Activated T-cell treated with anti-CD3 and anti-CD28 coated beads for 1 hour (primary cell): ENCODE measurements at regions not wholly inside any gene's neighbourhood (a gene's known extent, or its start where the extent isn't known, plus 50 kb on each side); places are given as distances from the start of the nearest gene placed in this dataset.
"Not testable (repeated sequence)": the region's sequence is repeated elsewhere in the genome, so short reads cannot be mapped to it uniquely, and the experiment has no call there.

Experiments
- DNase-seq: peaks from one replicate; pipeline ENCODE4 v3.0.0-alpha.2; 2020; ENCODE audit warnings: low read depth

DNA sequence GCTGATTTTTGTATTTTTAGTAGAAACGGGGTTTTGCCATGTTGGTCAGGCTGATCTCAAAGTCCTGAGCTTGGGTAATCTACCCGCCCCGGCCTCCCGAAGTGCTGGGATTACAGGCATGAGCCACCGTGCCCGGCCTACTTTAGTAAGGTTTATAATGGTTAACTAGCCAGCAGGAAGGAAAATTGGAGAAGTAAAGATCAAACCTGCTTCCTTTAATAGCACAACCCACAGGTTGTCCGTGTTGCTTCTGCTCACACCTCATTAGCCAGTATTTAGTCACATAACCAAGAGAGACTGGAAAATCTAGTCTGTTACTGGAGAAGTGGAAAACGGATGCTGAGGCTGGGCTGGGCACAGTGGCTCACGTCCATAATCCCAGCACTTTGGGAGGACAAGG is 51.9 kb upstream of the TBL1XR1 start:
- no peak for DNase-seq

DNA sequence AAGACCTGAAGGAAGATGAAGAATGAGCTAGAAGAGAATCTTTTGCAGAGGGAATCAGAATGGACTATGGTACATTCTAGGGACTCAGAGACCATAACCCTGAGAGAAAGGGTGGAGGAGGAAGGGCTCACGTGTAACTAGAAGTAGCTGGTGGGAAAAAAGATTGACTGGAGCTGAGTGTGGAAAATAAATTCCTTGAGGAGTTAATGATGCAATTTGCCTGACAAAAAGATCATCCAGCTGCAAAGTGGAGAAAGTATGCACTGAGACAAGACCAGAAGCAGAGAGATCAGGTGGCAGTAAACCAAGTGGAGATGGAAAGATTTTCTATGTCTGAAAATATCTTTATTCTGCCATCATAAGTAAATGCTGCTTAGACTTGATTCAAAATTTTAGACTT is 52.9 kb upstream of the TBL1XR1 start:
- no peak for DNase-seq

DNA sequence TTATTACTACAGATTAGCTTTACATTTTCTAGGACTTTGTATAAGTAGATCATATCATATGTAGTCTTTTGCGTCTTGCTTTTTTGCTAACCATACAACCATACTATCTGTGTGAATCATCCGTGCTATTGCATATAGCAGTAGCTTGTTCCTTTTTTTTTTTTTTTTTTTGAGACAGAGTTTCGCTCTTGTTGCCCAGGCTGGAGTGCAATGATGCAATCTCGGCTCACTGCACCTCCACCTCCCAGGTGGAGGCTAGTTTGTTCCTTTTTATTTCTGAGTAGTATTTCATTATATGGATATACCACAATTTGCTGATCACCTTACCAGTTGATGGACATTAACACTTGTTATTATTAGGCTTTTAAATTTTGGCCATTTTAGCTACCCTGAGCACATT is 54.5 kb upstream of the TBL1XR1 start:
- no peak for DNase-seq

DNA sequence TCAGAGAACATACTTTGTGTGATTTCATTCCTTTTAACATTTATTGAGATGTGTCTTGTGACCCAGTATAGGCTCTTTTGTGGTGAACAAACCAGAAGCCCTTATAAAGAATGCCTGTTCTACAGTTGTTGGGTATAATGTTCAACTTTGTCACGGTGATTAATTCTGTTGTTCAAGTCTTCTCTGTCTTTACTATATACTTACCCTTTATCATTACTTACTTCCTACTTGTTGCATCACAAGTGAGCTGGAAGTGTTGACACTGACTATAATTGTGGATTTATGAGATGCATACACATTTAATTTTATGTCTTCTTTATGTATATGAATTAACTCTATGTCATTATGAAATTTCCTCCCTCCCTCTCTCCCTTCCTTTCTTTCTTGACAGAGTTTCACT is 59.7 kb upstream of the TBL1XR1 start:
- no peak for DNase-seq

DNA sequence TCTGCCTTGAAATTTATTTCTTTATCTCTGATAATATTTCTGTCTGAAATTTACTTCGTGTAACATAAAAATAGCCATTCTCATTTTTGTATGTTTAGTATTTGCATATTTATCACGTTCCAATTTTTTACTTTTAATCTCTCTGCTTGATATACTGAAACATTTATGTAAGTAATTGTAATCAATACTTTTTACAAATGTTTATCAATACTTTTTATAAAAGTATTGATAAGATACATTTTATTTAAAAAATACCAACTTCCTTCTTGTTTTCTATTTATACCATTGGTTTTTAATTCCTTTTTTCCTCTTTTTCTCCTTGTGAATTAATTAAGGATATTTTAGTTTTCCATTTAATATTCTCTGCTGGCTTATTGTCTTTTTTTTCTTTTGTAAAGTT is 60.3 kb upstream of the TBL1XR1 start:
- no peak for DNase-seq

DNA sequence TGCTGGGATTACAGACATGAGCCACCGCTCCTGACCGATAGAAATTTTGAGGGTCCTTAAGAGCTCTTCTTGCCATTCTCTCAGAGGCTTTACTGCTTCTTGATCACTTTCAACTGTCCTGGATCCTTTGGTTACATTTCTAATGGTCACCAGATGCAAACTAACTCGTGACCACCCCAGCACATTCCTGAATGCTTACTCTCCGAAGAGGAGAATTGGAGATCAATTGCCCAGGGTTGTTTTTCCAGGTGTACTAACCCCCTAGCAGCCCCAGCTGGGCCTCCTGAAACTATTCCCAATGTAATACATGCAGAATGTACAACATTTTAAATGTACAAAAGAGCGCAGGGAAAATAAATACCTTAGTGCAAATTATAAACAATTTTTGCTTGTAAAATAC is 65.1 kb upstream of the TBL1XR1 start:
- DNase-seq: no peak

DNA sequence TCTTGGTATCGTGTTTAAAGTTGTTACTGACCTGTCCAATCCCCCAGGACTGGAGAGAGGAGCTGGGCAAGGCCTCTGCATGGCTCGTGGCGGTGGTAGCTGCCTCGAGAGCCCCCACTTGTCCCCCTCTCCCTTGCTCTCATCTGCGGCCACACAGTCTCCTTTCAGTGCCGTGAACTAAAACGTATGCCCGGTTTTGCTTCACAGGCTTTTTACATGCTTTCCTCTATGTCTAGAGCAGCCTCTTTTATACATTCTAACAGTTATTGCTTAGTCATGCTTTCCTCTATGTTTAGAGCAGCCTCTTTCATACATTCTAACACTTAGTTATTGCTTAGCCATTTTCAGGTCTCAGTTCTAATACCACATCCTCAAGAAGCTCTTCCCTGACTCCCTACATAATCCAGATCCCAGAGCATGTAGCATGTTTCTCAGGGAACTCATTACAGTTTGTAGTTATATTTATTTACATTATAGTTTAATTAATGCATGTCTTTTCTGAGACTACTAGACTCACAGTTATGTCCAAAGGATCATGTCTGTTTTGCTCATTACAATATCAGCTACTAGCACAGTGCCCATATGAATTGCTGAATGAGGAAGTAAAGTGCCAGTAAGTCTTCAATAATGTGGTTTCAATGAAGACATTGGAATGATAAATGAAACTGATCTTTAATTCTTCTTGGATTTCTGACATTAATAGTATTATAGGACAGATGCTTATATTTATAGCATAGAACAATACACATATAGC is 66.5 kb upstream of the TBL1XR1 start:
- DNase-seq: no peak

DNA sequence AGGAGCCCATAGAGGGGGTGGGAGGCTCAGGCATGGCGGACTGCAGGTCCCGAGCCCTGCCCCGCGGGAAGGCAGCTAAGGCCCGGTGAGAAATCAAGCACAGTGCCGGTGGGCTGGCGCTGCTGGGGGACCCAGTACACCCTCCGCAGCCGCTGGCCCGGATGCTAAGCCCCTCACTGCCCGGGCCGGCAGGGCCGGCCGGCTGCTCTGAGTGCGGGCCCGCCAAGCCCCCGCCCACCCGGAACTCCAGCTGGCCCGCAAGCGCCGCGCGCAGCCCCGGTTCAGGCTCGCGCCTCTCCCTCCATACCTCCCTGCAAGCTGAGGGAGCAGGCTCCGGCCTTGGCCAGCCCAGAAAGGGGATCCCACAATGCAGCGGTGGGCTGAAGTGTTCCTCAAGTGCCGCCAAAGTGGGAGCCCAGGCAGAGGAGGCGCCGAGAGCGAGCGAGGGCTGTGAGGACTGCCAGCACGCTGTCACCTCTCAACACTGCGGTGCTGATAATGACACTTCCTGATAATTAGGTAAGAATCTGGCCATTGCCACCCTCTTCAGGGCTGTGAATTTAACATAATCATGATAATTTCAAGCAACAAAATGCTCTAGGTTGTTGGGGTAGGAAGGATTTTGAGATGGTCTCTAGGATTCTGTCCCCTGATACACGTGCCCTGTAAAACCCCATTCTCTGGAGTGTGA is 74.7 kb upstream of the TBL1XR1 start:
- not testable (repeated sequence) for DNase-seq

DNA sequence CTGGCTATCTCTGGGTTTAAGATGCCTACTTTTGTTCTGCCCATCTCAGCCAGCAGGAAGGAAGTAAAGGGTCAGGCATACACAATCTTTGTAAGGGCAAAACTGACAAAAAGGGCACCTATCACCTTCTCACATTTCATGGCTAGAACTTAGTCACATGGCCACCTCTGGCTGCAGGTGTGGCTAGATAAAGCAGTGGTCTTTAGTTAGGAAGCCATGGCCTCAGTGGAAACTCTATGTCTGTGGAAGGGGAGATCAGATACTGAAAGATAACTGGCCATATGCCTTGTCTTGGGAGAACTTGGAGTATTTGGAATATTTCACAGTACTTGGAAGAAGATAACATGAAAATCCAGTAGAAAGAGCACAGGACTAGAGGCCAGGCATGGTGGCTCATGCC is 80.7 kb upstream of the TBL1XR1 start:
- DNase-seq: no peak

DNA sequence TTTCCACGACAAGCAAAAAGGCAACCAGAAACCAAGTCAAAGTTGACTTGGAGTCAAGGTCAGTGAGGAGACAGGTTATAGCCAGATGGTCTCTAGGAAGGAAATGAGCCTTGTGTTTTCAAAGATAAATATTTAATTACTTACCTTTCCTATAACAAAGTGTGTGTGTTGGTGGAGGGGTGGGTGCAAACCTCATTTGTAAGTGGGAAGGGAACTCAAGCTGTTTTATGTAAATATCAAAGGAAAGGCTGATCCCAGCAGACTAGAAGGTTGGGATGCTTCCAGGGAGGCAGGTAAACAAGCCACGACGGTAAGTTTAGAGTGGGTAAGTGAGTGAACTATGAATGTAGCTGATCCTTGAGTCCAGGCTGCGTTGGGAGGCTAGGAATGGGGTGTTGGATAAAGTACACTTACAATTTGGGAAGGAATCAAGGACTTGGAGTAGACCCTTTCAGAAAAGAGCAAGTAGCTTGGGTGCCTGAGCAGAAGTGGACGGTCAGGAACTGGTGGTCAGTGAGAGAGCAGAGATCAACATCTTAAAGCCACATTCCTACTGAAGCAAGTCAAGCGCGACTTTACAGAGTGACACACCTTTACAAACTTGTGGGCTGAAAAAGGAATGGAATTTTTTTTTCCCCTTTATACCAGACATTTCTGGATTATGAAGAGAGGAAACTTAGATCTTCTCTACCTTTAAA is 82.0 kb upstream of the TBL1XR1 start:
- DNase-seq: no peak

DNA sequence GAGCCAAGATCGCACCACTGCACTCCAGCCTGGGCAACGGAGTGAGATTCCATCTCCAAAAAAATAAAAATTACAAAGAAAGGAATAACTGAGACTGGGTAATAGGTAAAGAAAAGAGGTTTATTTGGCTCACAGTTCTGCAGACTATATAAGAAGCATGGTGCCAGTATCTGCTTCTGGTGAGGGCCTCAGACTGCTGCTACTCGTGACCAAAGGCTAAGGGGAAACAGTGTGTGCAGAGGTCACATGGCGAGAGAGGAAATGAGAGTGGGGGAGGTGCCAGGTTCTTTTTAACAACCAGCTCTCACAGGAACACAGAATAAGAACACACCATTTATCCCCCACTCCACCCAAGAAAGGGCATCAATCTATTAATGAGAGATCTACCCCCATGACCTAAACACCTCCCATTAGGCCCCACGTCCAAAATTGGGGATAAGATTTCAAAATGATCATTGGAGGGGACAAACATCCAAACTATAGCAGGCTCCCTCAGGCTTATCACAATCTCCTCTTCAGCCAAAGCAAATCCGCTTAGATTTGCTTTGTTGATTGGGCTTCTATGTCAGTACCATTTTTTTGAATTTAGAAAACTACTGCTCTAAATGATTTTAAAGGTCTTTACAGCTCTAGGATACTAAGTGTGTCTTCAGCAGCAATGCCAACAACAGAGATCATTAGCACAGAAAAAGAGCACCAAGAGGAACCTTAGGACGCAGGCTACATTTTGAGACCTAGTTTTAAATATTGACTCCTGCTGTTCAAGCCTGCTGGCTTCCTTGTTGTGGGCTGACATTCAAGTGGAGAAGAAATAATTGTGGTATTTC is 84.2 kb upstream of the TBL1XR1 start:
- DNase-seq: no peak

DNA sequence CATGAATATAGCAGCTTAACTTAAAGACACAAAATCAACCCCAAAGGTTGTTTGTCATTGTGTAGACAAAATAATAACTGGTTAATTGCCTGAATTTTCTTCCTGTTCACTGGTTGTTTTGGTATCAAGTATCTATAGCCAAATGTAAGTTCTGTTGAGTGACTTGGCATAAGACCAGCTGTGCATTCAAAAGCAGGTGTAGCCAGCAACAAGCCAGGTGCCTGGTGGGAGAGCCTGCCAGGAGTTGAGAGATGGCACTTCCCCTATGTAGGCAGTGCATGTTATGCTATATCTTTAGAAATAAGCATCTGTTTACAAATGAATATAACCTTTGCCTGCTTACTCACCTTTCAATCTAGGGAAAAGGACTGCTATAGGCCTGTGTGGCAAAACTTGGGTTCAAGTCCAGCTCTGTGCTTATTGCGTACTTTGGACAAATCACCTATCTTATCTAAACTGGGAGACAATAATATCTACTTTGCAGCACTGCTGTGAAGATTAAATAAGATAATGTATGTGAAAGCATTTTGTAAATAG is 84.9 kb upstream of the TBL1XR1 start:
- DNase-seq: no peak

DNA sequence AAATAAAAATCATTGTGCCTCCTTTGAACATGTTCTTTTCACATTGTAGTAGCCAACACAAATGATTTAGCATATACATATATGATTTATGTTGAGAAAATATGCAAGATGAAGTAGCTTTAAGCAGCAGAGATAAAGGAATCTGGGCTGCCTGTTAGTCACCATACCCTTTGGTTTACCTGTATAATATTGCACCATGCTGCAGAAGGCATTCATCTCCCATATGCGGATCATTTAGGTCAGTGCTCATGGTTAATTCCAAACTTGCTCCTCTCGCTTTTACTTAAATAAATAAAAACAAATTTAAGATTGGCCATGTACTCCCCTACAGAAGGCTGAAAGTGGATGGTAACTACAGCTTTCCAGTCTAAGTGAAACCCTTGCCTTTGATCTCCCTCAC is 86.7 kb upstream of the TBL1XR1 start:
- DNase-seq: no peak

DNA sequence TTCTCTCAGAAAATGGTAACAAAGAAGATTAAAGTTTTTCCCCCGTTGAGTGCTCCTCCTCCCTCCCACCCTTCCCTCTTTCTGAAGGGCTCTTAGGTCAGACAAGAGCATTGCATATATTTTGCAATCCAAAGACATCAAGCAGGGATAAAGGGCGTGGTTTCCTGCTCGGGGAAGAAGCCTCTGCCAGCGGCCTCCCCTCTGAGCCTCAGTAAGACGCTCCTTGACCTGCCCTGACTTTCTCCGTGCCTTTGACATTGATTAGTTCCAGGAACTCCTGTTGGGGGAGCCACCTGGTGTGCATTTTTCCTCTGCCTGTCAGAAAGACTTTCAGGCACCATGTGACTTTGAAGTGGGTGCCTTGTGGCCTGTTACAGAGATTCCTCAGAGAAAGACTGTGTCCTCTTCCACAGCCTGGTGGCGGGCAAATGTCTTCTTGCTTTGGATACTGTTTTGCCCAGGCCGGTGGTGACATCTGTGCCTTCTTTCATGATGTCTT is 87.2 kb upstream of the TBL1XR1 start:
- no peak for DNase-seq

DNA sequence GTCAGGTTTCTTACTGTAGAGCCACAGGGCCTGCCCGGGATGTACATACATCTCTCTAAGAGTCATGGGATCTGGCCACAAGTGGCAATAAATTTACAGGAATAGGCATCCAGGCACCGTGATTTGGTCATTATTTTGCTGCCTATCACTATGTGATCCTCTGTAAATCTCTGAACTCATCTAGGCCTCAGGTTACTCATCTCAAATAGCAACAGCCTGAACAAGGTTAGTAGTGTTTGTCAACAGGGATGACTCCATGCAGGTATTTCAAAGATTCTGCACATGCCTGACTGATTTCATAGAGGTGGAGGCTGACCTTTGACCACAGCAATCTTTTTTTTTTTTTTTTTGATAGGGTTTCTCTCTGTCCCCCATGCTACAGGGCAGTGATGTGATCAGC is 88.8 kb upstream of the TBL1XR1 start:
- DNase-seq: no peak

DNA sequence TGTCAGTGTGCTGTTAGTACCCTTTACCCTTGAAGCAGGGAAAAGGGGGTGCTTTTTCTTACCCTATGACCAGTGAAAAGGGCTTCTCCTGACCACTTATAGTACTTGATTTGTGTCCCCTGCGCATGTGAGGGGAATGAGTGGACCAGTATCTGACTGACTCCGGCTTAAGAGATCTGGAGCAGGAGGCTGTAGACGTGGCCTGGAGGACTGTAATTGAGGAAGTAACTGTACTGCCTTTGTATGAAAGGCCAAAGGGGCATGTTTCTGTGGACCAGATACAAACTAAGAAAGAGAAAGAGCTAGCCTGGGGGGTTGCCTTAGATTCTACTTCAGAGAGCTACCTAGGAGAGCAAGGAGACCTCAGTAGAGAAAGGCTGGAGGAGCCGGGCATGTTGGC is 89.9 kb upstream of the TBL1XR1 start:
- no peak for DNase-seq

DNA sequence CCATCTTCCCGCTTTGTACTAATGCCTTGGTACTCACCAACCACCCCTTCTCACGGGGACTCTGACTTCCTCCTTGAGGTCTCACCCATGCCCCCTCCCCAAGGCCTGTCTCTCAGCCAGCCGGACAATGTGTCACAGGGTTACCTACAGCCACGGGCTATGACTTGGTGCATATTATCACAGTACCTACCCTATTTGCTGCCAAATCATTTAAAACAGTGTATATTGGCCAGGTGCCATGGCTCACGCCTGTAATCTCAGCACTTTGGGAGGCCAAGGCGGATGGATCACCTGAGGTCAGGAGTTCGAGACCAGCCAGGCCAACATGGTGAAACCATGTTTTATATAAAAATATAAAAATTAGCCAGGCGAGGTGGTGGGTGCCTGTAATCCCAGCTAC is 93.4 kb upstream of the TBL1XR1 start:
- no peak for DNase-seq

DNA sequence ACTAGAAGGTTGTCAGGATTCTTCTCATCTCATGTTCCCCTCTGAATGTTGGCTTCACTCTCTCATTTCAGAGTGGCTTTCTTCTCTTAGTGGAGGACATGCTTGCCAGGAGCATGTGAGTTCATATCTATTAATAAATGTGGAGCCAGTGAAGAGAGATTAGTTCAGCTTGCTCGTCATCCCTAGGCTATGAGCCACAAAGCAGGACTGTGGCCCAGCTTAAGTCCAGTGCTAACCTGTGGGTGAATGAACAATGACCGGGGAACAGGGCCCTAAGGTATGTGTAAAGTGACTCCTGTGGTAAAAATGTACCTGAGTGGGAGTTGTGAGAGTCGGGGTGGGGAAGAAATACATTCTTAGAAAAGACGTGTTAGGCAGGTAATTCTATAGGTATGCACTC is 96.9 kb upstream of the TBL1XR1 start:
- no peak for DNase-seq

DNA sequence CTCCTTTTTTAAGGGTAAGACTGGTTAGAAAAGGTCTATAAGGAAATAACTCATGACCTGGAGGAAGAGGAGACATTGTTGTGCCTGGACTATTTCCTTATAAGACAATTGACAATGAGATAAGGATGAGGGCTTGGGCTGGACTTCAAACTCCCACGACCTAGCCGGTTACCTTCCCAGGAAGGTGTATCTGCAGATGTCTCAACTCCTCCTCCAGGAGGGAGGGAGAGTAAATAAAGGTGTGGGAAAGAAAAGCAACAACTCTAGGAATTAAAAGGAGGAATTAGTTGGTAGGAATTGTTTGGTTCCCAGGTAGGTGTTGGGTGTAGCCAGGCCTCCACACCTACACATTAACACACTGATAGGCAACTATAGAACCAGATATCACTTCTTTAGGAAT is 97.8 kb upstream of the TBL1XR1 start:
- no peak for DNase-seq

DNA sequence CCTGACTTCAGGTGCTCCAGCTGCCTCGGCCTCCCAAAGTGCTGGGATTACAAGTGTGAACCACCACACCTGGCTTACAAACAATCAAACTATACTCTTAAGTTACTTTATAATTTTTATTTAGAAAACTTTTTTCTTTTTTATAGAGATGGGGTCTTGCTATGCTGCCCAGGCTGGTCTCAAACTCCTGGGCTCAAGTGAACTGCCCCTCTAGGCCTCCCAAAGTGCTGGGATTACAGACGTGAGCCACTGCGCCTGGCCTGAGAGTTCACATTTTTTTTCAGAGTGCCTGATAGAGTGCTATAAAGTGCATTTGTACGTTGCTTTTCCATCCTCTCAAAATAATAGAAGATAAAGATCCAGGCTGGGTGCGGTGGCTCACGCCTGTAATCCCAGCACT is 102.0 kb upstream of the TBL1XR1 start:
- DNase-seq: no peak

DNA sequence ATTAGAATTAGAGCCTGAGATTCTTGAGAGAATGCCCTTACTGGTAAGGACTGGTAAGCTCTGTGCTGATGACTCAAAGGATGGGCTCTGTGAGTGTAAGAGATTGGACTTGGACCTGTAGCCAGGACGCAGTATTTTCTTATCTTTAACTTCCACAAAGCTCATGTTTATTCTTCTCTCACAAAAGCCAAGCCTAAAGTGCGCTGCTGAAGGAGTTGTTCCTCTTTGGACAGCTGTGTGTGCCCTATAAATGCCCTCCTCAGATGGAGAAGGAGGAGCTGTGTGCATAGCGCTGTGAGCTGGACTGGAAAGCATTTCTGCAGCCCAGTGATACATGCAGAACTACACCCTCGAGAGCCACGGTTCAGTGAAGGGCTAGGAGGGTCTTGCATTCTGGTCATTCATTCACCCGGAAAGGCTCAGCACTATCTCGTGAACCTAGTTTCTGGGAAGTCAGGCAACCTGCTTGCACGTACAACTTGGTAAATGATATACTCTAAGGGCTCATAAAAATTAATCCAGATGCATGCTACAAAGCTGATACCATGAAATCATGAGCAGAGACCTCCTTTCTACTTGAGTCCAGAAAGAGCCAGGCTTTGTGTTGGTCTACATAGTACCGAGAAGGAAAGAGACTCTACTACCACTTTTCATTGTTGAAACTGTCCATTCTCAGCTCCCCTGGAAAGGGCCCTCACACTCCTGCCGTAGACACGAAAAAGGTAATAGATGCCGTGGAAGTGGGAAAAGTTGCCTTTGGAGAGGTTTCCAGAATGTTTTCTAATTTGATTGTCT is 103.0 kb upstream of the TBL1XR1 start:
- no peak for DNase-seq
